Astrocyte (in vitro differentiated cells and primary cell): ENCODE measurements at regions not wholly inside any gene's neighbourhood (a gene's known extent, or its start where the extent isn't known, plus 50 kb on each side); places are given as distances from the start of the nearest gene placed in this dataset.
"Not testable (repeated sequence)": the region's sequence is repeated elsewhere in the genome, so short reads cannot be mapped to it uniquely, and the experiment has no call there.

Source experiments
- DNase-seq: peaks from one replicate; pipeline ENCODE4 v3.0.0-alpha.2; 2010; ENCODE audit warnings: low read depth
- FAIRE-seq: peaks from 2 replicates; lab custom pipeline; 2011; peaks lifted over from hg19 to GRCh38; lab: Jason Lieb, UNC
- H2AFZ ChIP-seq: 2 replicates; pipeline ENCODE4 v1.6.0; 2012; ENCODE audit warnings: low read depth, low read length, inconsistent platforms
- H3K27ac ChIP-seq: 2 replicates; pipeline ENCODE4 v1.5.1; 2011; ENCODE audit warnings: low read depth, low read length, inconsistent platforms
- H3K27me3 ChIP-seq: 2 replicates; pipeline ENCODE4 v1.6.0; 2011; ENCODE audit warnings: low read length, inconsistent platforms; ENCODE audit not compliant: insufficient read depth
- H3K36me3 ChIP-seq: 2 replicates; pipeline ENCODE4 v1.5.1; 2011; ENCODE audit warnings: low read length, inconsistent platforms; ENCODE audit not compliant: insufficient read depth
- H3K4me1 ChIP-seq: 2 replicates; pipeline ENCODE4 v1.5.1; 2011; ENCODE audit warnings: low read length, inconsistent platforms; ENCODE audit not compliant: insufficient read depth
- H3K4me2 ChIP-seq: 2 replicates; pipeline ENCODE4 v1.6.0; 2012; ENCODE audit warnings: low read length, inconsistent platforms
- H3K4me3 ChIP-seq: 2 replicates; pipeline ENCODE4 v1.5.1; 2011; ENCODE audit warnings: low read depth, mild to moderate bottlenecking, low read length, inconsistent platforms; ENCODE audit not compliant: insufficient read depth
- H3K79me2 ChIP-seq: 2 replicates; pipeline ENCODE4 v1.6.0; 2012; ENCODE audit warnings: mild to moderate bottlenecking, low read length, inconsistent platforms; ENCODE audit not compliant: insufficient read depth
- H3K9ac ChIP-seq: 2 replicates; pipeline ENCODE4 v1.6.0; 2012; ENCODE audit warnings: mild to moderate bottlenecking, low read length, inconsistent platforms
- H3K9me3 ChIP-seq: 2 replicates; pipeline ENCODE4 v1.5.1; 2012; ENCODE audit warnings: low read depth, mild to moderate bottlenecking, low read length, inconsistent platforms; ENCODE audit not compliant: insufficient read depth
- H4K20me1 ChIP-seq: 2 replicates; pipeline ENCODE4 v1.6.0; 2012; ENCODE audit warnings: low read length, inconsistent platforms; ENCODE audit not compliant: insufficient read depth
- H3K27ac Mint-ChIP-seq: one replicate; pipeline ENCODE4 v1.8.0; 2021; ENCODE audit warnings: mild to moderate bottlenecking, mixed read lengths; ENCODE audit not compliant: unreplicated experiment
- H3K27me3 Mint-ChIP-seq: one replicate; pipeline ENCODE4 v1.8.0; 2021; ENCODE audit warnings: low read depth, mixed read lengths; ENCODE audit not compliant: unreplicated experiment
- H3K36me3 Mint-ChIP-seq: one replicate; pipeline ENCODE4 v1.8.0; 2021; ENCODE audit warnings: low read depth, mixed read lengths; ENCODE audit not compliant: unreplicated experiment
- H3K4me1 Mint-ChIP-seq: one replicate; pipeline ENCODE4 v1.8.0; 2021; ENCODE audit warnings: low read depth, mixed read lengths; ENCODE audit not compliant: unreplicated experiment
- H3K4me3 Mint-ChIP-seq: one replicate; pipeline ENCODE4 v1.8.0; 2021; ENCODE audit warnings: mild to moderate bottlenecking, moderate library complexity, mixed read lengths; ENCODE audit not compliant: unreplicated experiment
- H3K9me3 Mint-ChIP-seq: one replicate; pipeline ENCODE4 v1.8.0; 2021; ENCODE audit warnings: mild to moderate bottlenecking, mixed read lengths; ENCODE audit not compliant: unreplicated experiment
- EZH2 ChIP-seq: IDR thresholded peaks from 2 replicates; pipeline ENCODE4 v1.6.1; 2012; ENCODE audit warnings: mild to moderate bottlenecking, low read length, inconsistent platforms; ENCODE audit not compliant: insufficient read depth
- TF ChIP-seq, protein P1 (sequence below): IDR thresholded peaks from 2 replicates; pipeline ENCODE4 v1.5.1; 2011; ENCODE audit warnings: low read depth, mild to moderate bottlenecking, inconsistent platforms, low read length, moderate library complexity; ENCODE audit not compliant: insufficient read depth

DNA sequence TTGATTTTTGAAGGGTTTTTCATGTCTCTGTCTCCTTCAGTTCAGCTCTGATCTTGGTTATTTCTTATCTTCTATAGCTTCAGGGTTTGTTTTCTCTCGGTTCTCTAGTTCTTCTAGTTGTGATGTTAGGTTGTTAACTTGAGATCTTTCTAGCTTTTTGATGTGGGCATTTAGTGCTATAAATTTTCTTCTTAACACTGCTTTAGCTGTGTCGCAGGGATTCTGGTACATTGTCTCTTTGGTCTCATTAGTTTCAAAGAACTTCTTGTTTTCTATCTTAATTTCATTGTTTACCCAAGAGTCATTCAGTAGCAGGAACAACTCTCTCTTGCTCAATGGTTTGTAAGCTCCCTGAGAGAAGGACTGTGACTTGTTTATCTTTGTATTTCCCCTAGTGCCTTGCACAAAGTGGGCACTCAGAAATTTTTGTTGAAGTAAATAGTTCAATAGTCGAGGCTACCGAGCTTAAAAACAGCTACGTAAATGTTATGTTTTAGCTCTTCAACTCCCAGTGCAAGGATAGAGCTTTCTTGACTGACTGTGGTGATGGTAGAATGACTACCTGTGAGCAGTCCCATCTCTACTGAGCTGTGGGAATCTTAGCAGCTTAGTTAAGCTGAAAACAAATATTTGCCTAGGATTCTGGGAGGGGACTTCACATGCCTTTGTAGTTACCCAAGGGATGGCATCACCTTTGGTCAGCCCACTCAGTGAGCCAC, 225.8 kb upstream of the ELL2 start:
- no peaks in the 10 kb centered on the region for H3K27me3 ChIP-seq
- Mint-ChIP-seq H3K27ac (peak overlapping the region; percentile 18), H3K27me3 (no peaks in the 10 kb centered on the region), H3K4me3 (no peak overlapping the region), H3K9me3 (peaks cover 7% of the 10 kb centered on the region), H3K4me1 (no peaks in the 10 kb centered on the region), H3K36me3 (no peaks in the 10 kb centered on the region)
- no peak overlapping the region for H3K4me2 ChIP-seq
- FAIRE-seq (no peak), DNase-seq (no peak)
- no peaks in the 10 kb centered on the region for H3K9me3 ChIP-seq
- TF ChIP-seq EZH2: no peak
- TF ChIP-seq, protein P1, sequence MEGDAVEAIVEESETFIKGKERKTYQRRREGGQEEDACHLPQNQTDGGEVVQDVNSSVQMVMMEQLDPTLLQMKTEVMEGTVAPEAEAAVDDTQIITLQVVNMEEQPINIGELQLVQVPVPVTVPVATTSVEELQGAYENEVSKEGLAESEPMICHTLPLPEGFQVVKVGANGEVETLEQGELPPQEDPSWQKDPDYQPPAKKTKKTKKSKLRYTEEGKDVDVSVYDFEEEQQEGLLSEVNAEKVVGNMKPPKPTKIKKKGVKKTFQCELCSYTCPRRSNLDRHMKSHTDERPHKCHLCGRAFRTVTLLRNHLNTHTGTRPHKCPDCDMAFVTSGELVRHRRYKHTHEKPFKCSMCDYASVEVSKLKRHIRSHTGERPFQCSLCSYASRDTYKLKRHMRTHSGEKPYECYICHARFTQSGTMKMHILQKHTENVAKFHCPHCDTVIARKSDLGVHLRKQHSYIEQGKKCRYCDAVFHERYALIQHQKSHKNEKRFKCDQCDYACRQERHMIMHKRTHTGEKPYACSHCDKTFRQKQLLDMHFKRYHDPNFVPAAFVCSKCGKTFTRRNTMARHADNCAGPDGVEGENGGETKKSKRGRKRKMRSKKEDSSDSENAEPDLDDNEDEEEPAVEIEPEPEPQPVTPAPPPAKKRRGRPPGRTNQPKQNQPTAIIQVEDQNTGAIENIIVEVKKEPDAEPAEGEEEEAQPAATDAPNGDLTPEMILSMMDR: no peak
- H2AFZ ChIP-seq: no peak overlapping the region
- H3K27ac ChIP-seq: no peak overlapping the region
- H3K79me2 ChIP-seq: no peaks in the 10 kb centered on the region
- no peaks in the 10 kb centered on the region for H3K4me1 ChIP-seq
- H4K20me1 ChIP-seq: no peaks in the 10 kb centered on the region
- H3K9ac ChIP-seq: no peak overlapping the region
- no peaks in the 10 kb centered on the region for H3K36me3 ChIP-seq
- H3K4me3 ChIP-seq: no peak overlapping the region

DNA sequence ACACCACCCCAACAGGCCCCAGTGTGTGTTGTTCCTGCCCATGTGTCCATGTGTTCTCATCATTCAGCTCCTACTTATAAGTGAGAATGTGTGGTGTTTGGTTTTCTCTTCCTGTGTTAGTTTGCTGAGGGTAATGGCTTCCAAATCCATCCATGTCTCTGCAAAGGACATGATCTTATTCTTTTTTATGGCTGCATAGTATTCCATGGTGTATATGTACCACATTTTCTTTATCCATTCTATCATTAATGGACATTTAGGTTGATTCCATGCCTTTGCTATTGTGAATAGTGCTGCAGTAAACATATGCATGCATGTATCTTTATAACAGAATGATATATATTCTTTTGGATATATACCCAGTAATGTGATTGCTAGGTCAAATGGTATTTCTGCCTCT, 222.9 kb upstream of the ELL2 start:
- not testable (repeated sequence) for H3K4me2 ChIP-seq, H3K79me2 ChIP-seq, H3K4me1 ChIP-seq, H3K9me3 ChIP-seq, H3K27me3 Mint-ChIP-seq, DNase-seq, FAIRE-seq, H3K9ac ChIP-seq, H4K20me1 ChIP-seq, H3K9me3 Mint-ChIP-seq, H3K4me1 Mint-ChIP-seq, H3K27ac ChIP-seq, H3K36me3 ChIP-seq, H3K27ac Mint-ChIP-seq, H3K36me3 Mint-ChIP-seq, H3K27me3 ChIP-seq, H3K4me3 Mint-ChIP-seq, H2AFZ ChIP-seq, H3K4me3 ChIP-seq

DNA sequence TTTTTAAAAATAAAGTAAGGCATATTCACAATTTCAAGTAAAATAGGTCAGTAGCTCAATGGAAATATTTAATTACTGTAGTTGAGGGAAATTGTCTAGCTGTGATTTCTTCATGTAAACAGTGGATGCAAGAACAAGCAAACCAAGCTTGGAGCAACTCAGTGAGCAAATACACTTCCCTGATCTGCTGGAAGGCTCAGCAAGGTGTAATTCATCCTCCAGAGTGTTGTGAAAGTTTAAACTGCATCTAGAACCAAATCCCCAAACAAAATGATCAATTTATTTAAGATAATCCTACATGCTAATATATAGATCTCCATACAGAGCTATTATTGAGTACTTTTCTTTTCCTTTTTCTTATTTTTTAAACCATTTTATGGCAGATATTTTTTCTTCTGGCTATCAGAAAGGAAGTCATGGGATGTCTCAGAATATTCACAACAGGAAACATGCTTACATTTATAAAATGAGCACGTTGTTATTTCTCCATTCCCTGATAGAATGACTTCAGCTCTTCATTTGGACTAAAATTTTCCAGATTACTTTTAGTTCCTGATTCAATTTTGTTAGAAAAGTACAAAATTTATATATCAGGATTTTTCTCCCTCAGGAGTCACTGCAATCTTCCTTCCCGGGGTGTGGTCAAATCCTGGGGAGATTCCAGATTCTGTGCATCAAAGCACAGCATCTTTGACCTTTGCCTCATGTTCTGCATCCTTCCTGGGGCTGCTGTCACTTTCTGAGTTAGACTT, 219.2 kb upstream of the ELL2 start:
- H3K27ac Mint-ChIP-seq: no peak overlapping the region
- no peaks in the 10 kb centered on the region for H3K36me3 ChIP-seq
- H3K79me2 ChIP-seq: no peaks in the 10 kb centered on the region
- H2AFZ ChIP-seq: no peak overlapping the region
- H3K9me3 Mint-ChIP-seq: peaks cover 7% of the 10 kb centered on the region
- no peak overlapping the region for H3K4me3 Mint-ChIP-seq
- H3K4me1 ChIP-seq: peaks cover 8% of the 10 kb centered on the region
- FAIRE-seq (no peak), DNase-seq (no peak)
- H3K4me1 Mint-ChIP-seq: peaks cover 7% of the 10 kb centered on the region
- no peak overlapping the region for H3K9ac ChIP-seq
- H3K27me3 ChIP-seq: no peaks in the 10 kb centered on the region
- H3K4me2 ChIP-seq: no peak overlapping the region
- TF ChIP-seq, protein P1: no peak
- no peak for TF ChIP-seq EZH2
- no peaks in the 10 kb centered on the region for H4K20me1 ChIP-seq
- no peak overlapping the region for H3K4me3 ChIP-seq
- no peaks in the 10 kb centered on the region for H3K27me3 Mint-ChIP-seq
- H3K9me3 ChIP-seq: no peaks in the 10 kb centered on the region
- no peaks in the 10 kb centered on the region for H3K36me3 Mint-ChIP-seq
- H3K27ac ChIP-seq: no peak overlapping the region
